GM10266 (cell line): ENCODE measurements at regions not wholly inside any gene's neighbourhood (a gene's known extent, or its start where the extent isn't known, plus 50 kb on each side); places are given as distances from the start of the nearest gene placed in this dataset.

Experiments used
- DNase-seq: peaks from one replicate; pipeline ENCODE4 v3.0.0; 2012; ENCODE audit errors: extremely low spot score
- CTCF ChIP-seq: IDR thresholded peaks from 2 replicates; pipeline ENCODE4 v1.5.1; 2012; ENCODE audit warnings: mild to moderate bottlenecking, low read depth; ENCODE audit not compliant: control insufficient read depth, insufficient read depth; ENCODE audit errors: missing control alignments

GRCh38 chrX:22366166-22366702, 93.5 kb downstream of the CBLL2 start:
- TF ChIP-seq CTCF, result no peak
- DNase-seq, result no peak

GRCh38 chrX:22366906-22367305, 94.2 kb downstream of the CBLL2 start:
- TF ChIP-seq CTCF, result no peak
- no peak for DNase-seq

GRCh38 chrX:22373094-22373493, 100.4 kb downstream of the CBLL2 start:
- no peak for DNase-seq
- TF ChIP-seq CTCF, result no peak

- no peak for TF ChIP-seq CTCF
- DNase-seq, result no peak
Observed at GRCh38 chrX:22373766-22374165, 101.1 kb downstream of the CBLL2 start.

DNA sequence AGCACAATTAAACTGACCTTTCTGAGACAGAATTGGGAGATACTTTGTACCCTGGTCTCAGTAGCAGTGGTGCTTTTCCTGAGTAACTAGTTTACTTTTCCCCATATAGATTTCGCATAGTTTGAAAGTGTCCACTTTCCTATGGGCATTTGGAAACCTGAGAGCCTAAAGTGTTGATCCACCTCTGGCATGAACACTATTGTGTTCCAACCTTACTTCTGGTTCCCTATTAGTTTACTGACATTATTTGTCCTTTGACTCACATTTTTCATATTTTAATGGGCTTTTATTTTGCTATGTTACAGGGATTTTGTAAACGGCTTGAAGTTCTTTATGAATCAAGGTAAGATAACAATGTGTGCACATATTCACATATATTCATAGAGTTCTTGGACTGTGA, 103.7 kb downstream of the CBLL2 start:
- no peak for TF ChIP-seq CTCF
- no peak for DNase-seq

- no peak for TF ChIP-seq CTCF
- no peak for DNase-seq
Observed at GRCh38 chrX:22378296-22378695, 105.6 kb downstream of the CBLL2 start.

DNA sequence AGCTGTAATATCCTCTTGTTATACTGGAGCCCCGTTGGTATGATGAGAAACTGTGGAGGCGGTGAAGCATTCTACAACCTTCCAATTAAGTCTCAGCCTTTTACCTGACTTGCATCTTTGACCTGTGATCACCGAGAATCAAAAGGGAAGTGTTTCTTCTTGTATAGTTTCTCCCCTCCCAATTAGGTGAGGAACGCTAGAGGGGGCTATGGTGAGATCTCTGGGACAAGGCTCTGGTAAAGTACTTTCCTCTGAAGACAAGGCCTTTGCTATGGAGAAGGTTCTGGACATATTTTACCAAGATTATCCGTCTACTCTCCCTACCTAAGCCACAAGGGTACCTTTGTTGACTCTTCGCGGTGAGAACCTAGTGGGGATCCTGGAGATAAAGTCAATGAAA, 111.3 kb downstream of the CBLL2 start:
- DNase-seq, result no peak
- no peak for TF ChIP-seq CTCF
